MM.1S (cell line): ENCODE measurements at regions not wholly inside any gene's neighbourhood (a gene's known extent, or its start where the extent isn't known, plus 50 kb on each side); places are given as distances from the start of the nearest gene placed in this dataset.

Experiments
- CTCF ChIP-seq: fragments of 300-600 bp; sonication (generic); IDR thresholded peaks from 2 replicates; pipeline ENCODE4 v1.5.1; 2016; ENCODE audit warnings: antibody characterized with exemption, low read length, mixed read lengths
- EZH2 ChIP-seq: fragments of 300-600 bp; sonication (generic); optimal IDR thresholded peaks from 2 replicates; pipeline ENCODE3; 2017; ENCODE audit warnings: low read depth, mild to moderate bottlenecking, antibody characterized with exemption, low read length, mixed read lengths

- TF ChIP-seq CTCF (no peak), EZH2 (no peak)
Observed at GRCh38 chr3:8253201-8253600, 248.4 kb upstream of the LMCD1 start.
